ENCODE measurements at regions not wholly inside any gene's neighbourhood (a gene's known extent, or its start where the extent isn't known, plus 50 kb on each side); places are given as distances from the start of the nearest gene placed in this dataset.

DNA sequence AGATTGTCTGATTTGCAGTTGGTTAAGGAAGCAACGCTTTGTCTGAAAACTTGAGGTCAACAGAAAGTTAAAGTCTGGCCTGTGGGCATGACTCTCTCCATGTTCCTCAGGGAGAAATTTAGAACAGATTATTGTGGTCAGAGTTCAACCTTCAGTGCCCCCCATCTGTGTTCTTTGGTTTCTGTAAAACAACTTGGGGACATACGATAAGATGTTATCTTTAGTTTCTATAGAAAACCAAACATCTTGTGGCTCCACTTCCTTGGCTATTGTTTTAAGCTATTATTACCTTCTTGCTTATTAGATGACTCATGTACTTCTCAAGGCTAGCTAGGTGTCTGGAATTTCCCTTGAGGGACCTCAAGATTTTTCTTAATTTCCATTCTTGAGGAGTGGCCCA is 507.7 kb downstream of the PDHA2 start:
- H3K27me3 ChIP-seq (ENCODE audit: control insufficient read depth, insufficient read depth, low read length): no peaks in the 10 kb centered on the region
- no peaks in the 10 kb centered on the region for H3K4me1 ChIP-seq (ENCODE audit: control insufficient read depth in 2 of 3, insufficient read depth in 2 of 3, low read depth in 1 of 3, low read length in 3 of 3)
- DNase-seq (no peak), FAIRE-seq (no peak)
- no peaks in the 10 kb centered on the region for H3K9me3 ChIP-seq (ENCODE audit: control insufficient read depth in 2 of 3, insufficient read depth in 1 of 3, low read length in 3 of 3)
- intact Hi-C loops (cut with DNase I): no loop called here
- H3K27ac ChIP-seq (ENCODE audit: low read depth in 2 of 2, low read length in 2 of 2): no peak overlapping the region
- H3K36me3 ChIP-seq (ENCODE audit: control insufficient read depth in 2 of 3, insufficient read depth in 3 of 3, low read length in 3 of 3): no peaks in the 10 kb centered on the region
- H3K4me3 ChIP-seq (ENCODE audit: low read length in 3 of 3): no peak overlapping the region
- H3K9ac ChIP-seq (ENCODE audit: low read length in 3 of 3): no peak overlapping the region
- TF ChIP-seq, protein P1, sequence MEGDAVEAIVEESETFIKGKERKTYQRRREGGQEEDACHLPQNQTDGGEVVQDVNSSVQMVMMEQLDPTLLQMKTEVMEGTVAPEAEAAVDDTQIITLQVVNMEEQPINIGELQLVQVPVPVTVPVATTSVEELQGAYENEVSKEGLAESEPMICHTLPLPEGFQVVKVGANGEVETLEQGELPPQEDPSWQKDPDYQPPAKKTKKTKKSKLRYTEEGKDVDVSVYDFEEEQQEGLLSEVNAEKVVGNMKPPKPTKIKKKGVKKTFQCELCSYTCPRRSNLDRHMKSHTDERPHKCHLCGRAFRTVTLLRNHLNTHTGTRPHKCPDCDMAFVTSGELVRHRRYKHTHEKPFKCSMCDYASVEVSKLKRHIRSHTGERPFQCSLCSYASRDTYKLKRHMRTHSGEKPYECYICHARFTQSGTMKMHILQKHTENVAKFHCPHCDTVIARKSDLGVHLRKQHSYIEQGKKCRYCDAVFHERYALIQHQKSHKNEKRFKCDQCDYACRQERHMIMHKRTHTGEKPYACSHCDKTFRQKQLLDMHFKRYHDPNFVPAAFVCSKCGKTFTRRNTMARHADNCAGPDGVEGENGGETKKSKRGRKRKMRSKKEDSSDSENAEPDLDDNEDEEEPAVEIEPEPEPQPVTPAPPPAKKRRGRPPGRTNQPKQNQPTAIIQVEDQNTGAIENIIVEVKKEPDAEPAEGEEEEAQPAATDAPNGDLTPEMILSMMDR (IDR thresholded peaks at IDR 0.05; ENCODE audit: borderline replicate concordance, extremely low read depth, insufficient read depth): no peak

DNA sequence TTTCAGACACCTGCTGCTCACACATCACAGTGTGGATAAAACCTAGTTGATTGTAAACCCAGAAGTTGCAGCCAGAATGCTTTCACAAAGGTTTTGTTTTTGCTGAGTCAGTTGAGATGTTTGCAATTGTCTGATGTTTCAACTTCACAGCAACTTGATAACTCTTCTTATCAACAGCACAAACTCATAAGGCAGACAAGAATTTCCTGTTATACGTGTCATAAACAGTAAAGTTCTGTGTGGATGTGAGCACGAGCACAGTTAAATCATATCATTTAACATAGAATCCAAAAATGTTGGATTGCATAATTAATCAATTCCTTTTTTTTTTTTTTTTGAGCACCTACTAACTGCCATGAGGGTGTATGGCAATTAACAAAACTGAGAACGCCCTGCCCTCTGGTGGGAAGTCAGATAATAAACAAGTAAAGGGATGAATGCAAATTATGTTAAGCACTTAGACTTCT is 512.2 kb downstream of the PDHA2 start:
- FAIRE-seq (no peak), DNase-seq (peak in 2 of 5 donors; percentile 17 to 31)
- H3K4me3 ChIP-seq (ENCODE audit: low read length in 3 of 3): no peak overlapping the region
- no peaks in the 10 kb centered on the region for H3K27me3 ChIP-seq (ENCODE audit: control insufficient read depth, insufficient read depth, low read length)
- H3K9ac ChIP-seq (ENCODE audit: low read length in 3 of 3): no peak overlapping the region
- TF ChIP-seq, protein P1 (IDR thresholded peaks at IDR 0.05; ENCODE audit: borderline replicate concordance, extremely low read depth, insufficient read depth): no peak
- H3K27ac ChIP-seq (ENCODE audit: low read depth in 2 of 2, low read length in 2 of 2): no peak overlapping the region
- no peaks in the 10 kb centered on the region for H3K9me3 ChIP-seq (ENCODE audit: control insufficient read depth in 2 of 3, insufficient read depth in 1 of 3, low read length in 3 of 3)
- H3K4me1 ChIP-seq (ENCODE audit: control insufficient read depth in 2 of 3, insufficient read depth in 2 of 3, low read depth in 1 of 3, low read length in 3 of 3): peaks cover 0 to 2% (median 0%) of the 10 kb centered on the region in 3 donors
- intact Hi-C loops (cut with DNase I): no loop called here
- H3K36me3 ChIP-seq (ENCODE audit: control insufficient read depth in 2 of 3, insufficient read depth in 3 of 3, low read length in 3 of 3): no peaks in the 10 kb centered on the region

DNA sequence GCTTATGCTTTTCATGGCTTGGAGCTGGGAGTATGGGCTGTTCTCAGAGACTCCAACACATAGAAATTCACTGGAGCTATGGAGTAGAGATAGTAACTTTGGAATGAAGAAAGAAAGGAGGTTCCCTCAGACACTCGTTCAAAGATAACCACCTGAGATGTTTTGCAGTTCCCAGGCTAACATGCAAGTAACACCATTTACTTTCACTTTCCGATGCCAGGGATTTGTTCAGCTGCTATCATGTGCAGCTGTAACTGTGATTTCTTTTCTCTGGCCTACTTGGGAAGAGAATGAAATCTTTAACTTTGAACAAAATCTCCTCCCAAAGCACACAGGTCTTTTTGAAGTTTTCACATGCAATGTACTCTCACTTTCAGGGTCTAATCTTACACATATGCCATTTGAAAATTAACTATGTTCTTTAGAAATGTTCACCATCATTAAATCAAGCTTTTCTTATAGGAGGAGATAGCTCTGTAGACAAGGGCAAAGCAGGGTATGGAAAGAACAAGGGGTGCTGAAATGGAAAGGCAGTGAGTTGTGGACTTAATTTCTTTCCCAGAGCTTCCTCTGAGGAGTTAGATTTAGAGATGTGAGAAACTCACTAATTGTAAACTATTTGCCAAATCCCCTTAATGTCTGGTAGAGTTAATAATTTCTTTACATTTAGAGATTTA is 514.3 kb downstream of the PDHA2 start:
- TF ChIP-seq, protein P1 (IDR thresholded peaks at IDR 0.05; ENCODE audit: borderline replicate concordance, extremely low read depth, insufficient read depth): no peak
- no peaks in the 10 kb centered on the region for H3K27me3 ChIP-seq (ENCODE audit: control insufficient read depth, insufficient read depth, low read length)

More for the DNA sequence above, 514.3 kb downstream of the PDHA2 start:
- H3K27ac ChIP-seq (ENCODE audit: low read depth in 2 of 2, low read length in 2 of 2): no peak overlapping the region
- H3K4me1 ChIP-seq (ENCODE audit: control insufficient read depth in 2 of 3, insufficient read depth in 2 of 3, low read depth in 1 of 3, low read length in 3 of 3): peaks cover 0 to 2% (median 0%) of the 10 kb centered on the region in 3 donors
- H3K36me3 ChIP-seq (ENCODE audit: control insufficient read depth in 2 of 3, insufficient read depth in 3 of 3, low read length in 3 of 3): no peaks in the 10 kb centered on the region
- FAIRE-seq (no peak), DNase-seq (peak in 2 of 5 donors; percentile 8 to 9)
- H3K9ac ChIP-seq (ENCODE audit: low read length in 3 of 3): no peak overlapping the region
- H3K4me3 ChIP-seq (ENCODE audit: low read length in 3 of 3): no peak overlapping the region
- intact Hi-C loops (cut with DNase I): no loop called here
- no peaks in the 10 kb centered on the region for H3K9me3 ChIP-seq (ENCODE audit: control insufficient read depth in 2 of 3, insufficient read depth in 1 of 3, low read length in 3 of 3)

Data from kidney (tissue), 13 donors.